ENCODE measurements at regions not wholly inside any gene's neighbourhood (a gene's known extent, or its start where the extent isn't known, plus 50 kb on each side); places are given as distances from the start of the nearest gene placed in this dataset.

GRCh38 chr2:55786280-55786679 lies 92.6 kb upstream of the PNPT1 start:
- TF ChIP-seq CTCF (IDR thresholded peaks at IDR 0.05) (no peak), POLR2A (IDR thresholded peaks at IDR 0.05) (no peak)

All from testis (tissue), 2 donors.